SK-N-MC (cell line): ENCODE measurements at regions not wholly inside any gene's neighbourhood (a gene's known extent, or its start where the extent isn't known, plus 50 kb on each side); places are given as distances from the start of the nearest gene placed in this dataset.

Experiments
- DNase-seq: peaks from one replicate; pipeline ENCODE4 v3.0.0-alpha.2; 2011; ENCODE audit warnings: low read depth, low spot score
- H3K27ac ChIP-seq: fragments of 200-600 bp; sonication (generic); 2 replicates; pipeline ENCODE4 v1.5.1; 2016; ENCODE audit warnings: mixed run types
- H3K36me3 ChIP-seq: fragments of 200-600 bp; sonication (generic); 2 replicates; pipeline ENCODE4 v1.6.1; 2017; ENCODE audit warnings: antibody characterized with exemption, low read length, mixed read lengths; ENCODE audit not compliant: insufficient read depth
- H3K4me3 ChIP-seq: fragments of 200-600 bp; sonication (generic); 2 replicates; pipeline ENCODE4 v1.5.1; 2016
- H3K9ac ChIP-seq: fragments of 200-600 bp; sonication (generic); 2 replicates; pipeline ENCODE4 v1.8.0; 2017; ENCODE audit warnings: mixed run types, mixed read lengths; ENCODE audit not compliant: insufficient read length
- H3K9me3 ChIP-seq: fragments of 200-600 bp; sonication (generic); 2 replicates; pipeline ENCODE4 v1.6.1; 2017; ENCODE audit warnings: low read depth, mild to moderate bottlenecking, antibody characterized with exemption, low read length, moderate library complexity, mixed read lengths
- EZH2 ChIP-seq: fragments of 200-600 bp; sonication (generic); IDR thresholded peaks from one replicate; pipeline ENCODE4 v1.6.1; 2017; ENCODE audit warnings: antibody characterized with exemption
- FOXP2 ChIP-seq: optimal IDR thresholded peaks from 2 replicates; pipeline ENCODE3; 2011; ENCODE audit warnings: mild to moderate bottlenecking, moderate library complexity; ENCODE audit not compliant: insufficient read depth; ENCODE audit errors: extremely low read length, control extremely low read depth
- POLR2AphosphoS5 ChIP-seq: IDR thresholded peaks from 2 replicates; pipeline ENCODE4 v1.6.1; 2012; ENCODE audit warnings: mild to moderate bottlenecking, low read depth, low read length, borderline replicate concordance

- Histone ChIP-seq H3K9me3 (no peaks in the 10 kb centered on the region), H3K4me3 (no peak overlapping the region), H3K27ac (no peak overlapping the region), H3K36me3 (no peaks in the 10 kb centered on the region), H3K9ac (no peak overlapping the region)
- TF ChIP-seq EZH2 = no peak
- DNase-seq = no peak
These were observed 321.0 kb downstream of the AGTPBP1 start for GRCh38 chr9:85420750-85421149.

GRCh38 chr9:85417674-85418073 lies 324.1 kb downstream of the AGTPBP1 start:
- H3K4me3 ChIP-seq = no peak overlapping the region
- H3K36me3 ChIP-seq = no peaks in the 10 kb centered on the region
- no peak overlapping the region for H3K27ac ChIP-seq
- H3K9ac ChIP-seq = no peak overlapping the region
- H3K9me3 ChIP-seq = no peaks in the 10 kb centered on the region
- no peak for DNase-seq
- TF ChIP-seq EZH2 = no peak
- no peak for TF ChIP-seq POLR2AphosphoS5
- TF ChIP-seq FOXP2 = no peak

- H3K9ac ChIP-seq = no peak overlapping the region
- no peaks in the 10 kb centered on the region for H3K36me3 ChIP-seq
- no peak overlapping the region for H3K27ac ChIP-seq
- TF ChIP-seq EZH2 (no peak), FOXP2 (no peak), POLR2AphosphoS5 (no peak)
- DNase-seq = no peak
- H3K4me3 ChIP-seq = no peak overlapping the region
- no peaks in the 10 kb centered on the region for H3K9me3 ChIP-seq
These were observed 325.0 kb downstream of the AGTPBP1 start for GRCh38 chr9:85416715-85417114.

- DNase-seq = no peak
- TF ChIP-seq EZH2 = no peak
- TF ChIP-seq POLR2AphosphoS5 = no peak
- TF ChIP-seq FOXP2 = no peak
- no peak overlapping the region for H3K4me3 ChIP-seq
- no peaks in the 10 kb centered on the region for H3K36me3 ChIP-seq
- no peak overlapping the region for H3K9ac ChIP-seq
- H3K27ac ChIP-seq = no peak overlapping the region
- no peaks in the 10 kb centered on the region for H3K9me3 ChIP-seq
These were observed 327.4 kb downstream of the AGTPBP1 start for GRCh38 chr9:85414390-85414789.

GRCh38 chr9:85408494-85408893 lies 333.3 kb downstream of the AGTPBP1 start:
- Histone ChIP-seq H3K9me3 (no peaks in the 10 kb centered on the region), H3K4me3 (no peak overlapping the region), H3K9ac (no peak overlapping the region), H3K36me3 (no peaks in the 10 kb centered on the region), H3K27ac (no peak overlapping the region)
- DNase-seq = no peak
- no peak for TF ChIP-seq FOXP2
- TF ChIP-seq EZH2 = no peak
- no peak for TF ChIP-seq POLR2AphosphoS5

GRCh38 chr9:85405566-85405950 lies 336.2 kb downstream of the AGTPBP1 start:
- TF ChIP-seq EZH2 (no peak), FOXP2 (no peak), POLR2AphosphoS5 (no peak)
- DNase-seq = no peak
- Histone ChIP-seq H3K27ac (no peak overlapping the region), H3K4me3 (no peak overlapping the region), H3K9ac (no peak overlapping the region), H3K36me3 (no peaks in the 10 kb centered on the region), H3K9me3 (no peaks in the 10 kb centered on the region)

GRCh38 chr9:85404911-85405565 lies 336.7 kb downstream of the AGTPBP1 start:
- no peak overlapping the region for H3K4me3 ChIP-seq
- H3K9ac ChIP-seq = no peak overlapping the region
- H3K36me3 ChIP-seq = no peaks in the 10 kb centered on the region
- no peaks in the 10 kb centered on the region for H3K9me3 ChIP-seq
- no peak for TF ChIP-seq POLR2AphosphoS5
- TF ChIP-seq EZH2 = no peak
- no peak for TF ChIP-seq FOXP2
- DNase-seq = no peak
- H3K27ac ChIP-seq = no peak overlapping the region

GRCh38 chr9:85402551-85402950 lies 339.2 kb downstream of the AGTPBP1 start:
- Histone ChIP-seq H3K9ac (no peak overlapping the region), H3K36me3 (no peaks in the 10 kb centered on the region), H3K9me3 (no peaks in the 10 kb centered on the region), H3K27ac (no peak overlapping the region), H3K4me3 (no peak overlapping the region)
- no peak for DNase-seq
- TF ChIP-seq FOXP2 = no peak
- no peak for TF ChIP-seq POLR2AphosphoS5
- TF ChIP-seq EZH2 = no peak

GRCh38 chr9:85401998-85402397 lies 339.8 kb downstream of the AGTPBP1 start:
- DNase-seq = no peak
- no peak overlapping the region for H3K4me3 ChIP-seq
- no peak overlapping the region for H3K9ac ChIP-seq
- TF ChIP-seq EZH2 (no peak), POLR2AphosphoS5 (no peak), FOXP2 (no peak)
- H3K27ac ChIP-seq = no peak overlapping the region
- H3K9me3 ChIP-seq = no peaks in the 10 kb centered on the region
- H3K36me3 ChIP-seq = no peaks in the 10 kb centered on the region
